K562 (cell line): ENCODE measurements at regions not wholly inside any gene's neighbourhood (a gene's known extent, or its start where the extent isn't known, plus 50 kb on each side); places are given as distances from the start of the nearest gene placed in this dataset.

Experiments used
- ATAC-seq: fragments of 200-7000 bp; cut with Tn5 transposase; 3 replicates; pipeline ENCODE4 v1.9.1; 2020; ENCODE audit warnings: moderate library complexity
- BruUV-seq: library from RNA; stranded (reverse); fragments of 400-500 nt; replicated peaks from 2 replicates; lab custom pipeline; 2021; lab: Mats Ljungman, UMichigan
- CTCF ChIA-PET: fragments of 300-600 bp; formaldehyde crosslinking; extraction: SDS; loops from one replicate; lab custom pipeline; 2021; ENCODE audit warnings: low intra/inter-chr PET ratio; lab: Yijun Ruan, JAX
- POLR2A ChIA-PET: fragments of 300-600, 350-650 bp; sonication (Branson Sonifier 250); formaldehyde crosslinking; extraction: SDS; loops from one replicate; lab custom pipeline; 2021; ENCODE audit warnings: antibody characterized with exemption, inconsistent platforms; lab: Yijun Ruan, JAX
- DNase-seq, 4 experiments: peaks; one replicate each; pipeline versions ENCODE4 v3.0.0 to v3.0.0-alpha.2; 2011 to 2018; ENCODE audit warnings: low spot score in 3 of 4, mixed read lengths in 3 of 4; ENCODE audit errors: extremely low read depth in 1 of 4
- FAIRE-seq: peaks from 2 replicates; lab custom pipeline; 2011; peaks lifted over from hg19 to GRCh38; lab: Jason Lieb, UNC
- H2AFZ ChIP-seq: 2 replicates; pipeline ENCODE4 v1.6.0; 2011; ENCODE audit warnings: low read depth, low read length, control low read depth, inconsistent platforms
- H3K27ac ChIP-seq: fragments of 200-600 bp; 3 replicates; pipeline ENCODE4 v1.8.0; 2011; ENCODE audit warnings: low read depth, mild to moderate bottlenecking, control low read depth, inconsistent platforms, low read length, moderate library complexity, mixed read lengths; ENCODE audit errors: extremely low read depth
- H3K27me3 ChIP-seq, 2 experiments: fragments of 300-600 bp in 1 of 2; 2 replicates in 1 of 2; 3 replicates in 1 of 2; pipeline versions ENCODE4 v1.6.0 to v1.8.0; 2011; ENCODE audit warnings: inconsistent platforms in 2 of 2, low read length in 2 of 2, mild to moderate bottlenecking in 1 of 2, mixed read lengths in 1 of 2, moderate library complexity in 1 of 2; ENCODE audit not compliant: control insufficient read depth in 2 of 2, insufficient read depth in 2 of 2
- H3K36me3 ChIP-seq: fragments of 300-600 bp; 3 replicates; pipeline ENCODE4 v1.8.0; 2011; ENCODE audit warnings: mild to moderate bottlenecking, low read length, inconsistent platforms; ENCODE audit not compliant: control insufficient read depth, insufficient read depth
- H3K4me1 ChIP-seq, 2 experiments: fragments of 200-600 bp in 1 of 2; replicated peaks in 1 of 2; 2 replicates in 1 of 2; 3 replicates in 1 of 2; pipeline versions ENCODE4 v1.5.1 to v1.8.0; 2011; ENCODE audit warnings: inconsistent platforms in 2 of 2, low read length in 2 of 2, mild to moderate bottlenecking in 1 of 2, mixed read lengths in 1 of 2, moderate library complexity in 1 of 2; ENCODE audit not compliant: control insufficient read depth in 2 of 2, insufficient read depth in 2 of 2
- H3K4me2 ChIP-seq: 2 replicates; pipeline ENCODE4 v1.6.1; 2011; ENCODE audit warnings: low read length, control low read depth, inconsistent platforms, mixed read lengths; ENCODE audit not compliant: insufficient read depth
- H3K4me3 ChIP-seq: fragments of 200-600 bp; sonication (generic), shearing (Covaris generic); 2 replicates; pipeline ENCODE4 v1.5.1; 2016; ENCODE audit warnings: control low read depth, inconsistent platforms
- H3K79me2 ChIP-seq: fragments of 200-600 bp; 3 replicates; pipeline ENCODE4 v1.8.0; 2011; ENCODE audit warnings: low read length, inconsistent platforms; ENCODE audit not compliant: control insufficient read depth, insufficient read depth
- H3K9ac ChIP-seq, 2 experiments: 2 replicates each; pipeline versions ENCODE4 v1.6.0 to v1.6.1; 2011; ENCODE audit warnings: low read depth in 2 of 2, low read length in 2 of 2, control low read depth in 1 of 2, inconsistent platforms in 1 of 2, mild to moderate bottlenecking in 1 of 2, mixed read lengths in 1 of 2; ENCODE audit not compliant: insufficient read depth in 1 of 2
- H3K9me1 ChIP-seq: one replicate; pipeline ENCODE4 v1.6.0; 2011; ENCODE audit warnings: inconsistent platforms, mild to moderate bottlenecking, low read length, moderate library complexity; ENCODE audit not compliant: control insufficient read depth, insufficient read depth
- H3K9me3 ChIP-seq: replicated peaks from 2 replicates; pipeline ENCODE4 v1.5.1; 2011; ENCODE audit warnings: low read depth, low read length, inconsistent platforms; ENCODE audit not compliant: control insufficient read depth, insufficient read depth
- H4K20me1 ChIP-seq: replicated peaks from 2 replicates; pipeline ENCODE4 v1.6.1; 2011; ENCODE audit warnings: low read length, inconsistent platforms, mixed read lengths; ENCODE audit not compliant: control insufficient read depth, insufficient read depth
- ARID3A ChIP-seq: IDR thresholded peaks from 2 replicates; pipeline ENCODE4 v1.6.1; 2012; ENCODE audit warnings: low read depth, low read length, improper control_type of control experiment, borderline replicate concordance
- BCOR ChIP-seq: fragments of 450-650 bp; IDR thresholded peaks from 2 replicates; pipeline ENCODE4 v1.6.1; 2016
- CBX1 ChIP-seq: sonication (generic); IDR thresholded peaks from 2 replicates; pipeline ENCODE4 v1.6.1; 2016; ENCODE audit warnings: antibody characterized with exemption, low read depth, mild to moderate bottlenecking
- CHAMP1 ChIP-seq: fragments of 450-650 bp; IDR thresholded peaks from 2 replicates; pipeline ENCODE4 v1.6.1; 2016; ENCODE audit warnings: mild to moderate bottlenecking
- MXI1 ChIP-seq: IDR thresholded peaks from 2 replicates; pipeline ENCODE4 v1.6.1; 2011; ENCODE audit warnings: low read depth, mild to moderate bottlenecking, improper control_type of control experiment, low read length
- SAFB2 ChIP-seq: fragments of 200-400 bp; formaldehyde crosslinking; IDR thresholded peaks from 2 replicates; pipeline ENCODE4 v1.6.1; 2018; ENCODE audit warnings: borderline replicate concordance, low read length, low read depth, moderate library complexity; ENCODE audit not compliant: severe bottlenecking
- SMARCA4 ChIP-seq: fragments of 450-650 bp; IDR thresholded peaks from 2 replicates; pipeline ENCODE4 v1.6.1; 2016
- UBTF ChIP-seq, 2 experiments: IDR thresholded peaks; 2 replicates each; pipeline ENCODE4 v1.6.1; 2012; ENCODE audit warnings: improper control_type of control experiment in 2 of 2, low read depth in 2 of 2, low read length in 2 of 2, borderline replicate concordance in 1 of 2
- WHSC1 ChIP-seq: IDR thresholded peaks from one replicate; pipeline ENCODE4 v1.6.1; 2012; ENCODE audit warnings: low read length, control low read depth, inconsistent platforms
- ZNF445 ChIP-seq: fragments of 250-450 bp; sonication (Bioruptor Pico); IDR thresholded peaks from 2 replicates; pipeline ENCODE4 v1.4.0; 2020; ENCODE audit warnings: low read depth, mild to moderate bottlenecking, moderate library complexity
- WGBS: fragments of 100-300 bp; shearing (Covaris generic); methylation state at CpG from one replicate; pipeline ENCODE4 v1.1.6; 2016; ENCODE audit warnings: low coverage, mixed read lengths; ENCODE audit not compliant: insufficient coverage; ENCODE audit errors: missing lambda C conversion rate; 5-methylcytosine and 5-hydroxymethylcytosine counted together
- in situ Hi-C: fragments of 300-500 bp; cut with MboI; formaldehyde crosslinking; loops from 4 replicates; pipeline ENCODE4 v1.15.0; 2018; ENCODE audit warnings: inconsistent platforms, mixed read lengths
- intact Hi-C: fragments of 100-400 bp; cut with micrococcal nuclease; formaldehyde crosslinking; loops from 2 replicates; pipeline ENCODE4 v1.14.2; 2022

GRCh38 chr20:48131581-48131980, 346.3 kb upstream of the SULF2 start:
- Histone ChIP-seq H2AFZ (no peak overlapping the region), H3K9ac (no peak overlapping the region), H3K27me3 (peaks cover 0 to 4% of the 10 kb centered on the region in 2 experiments; a peak in 1 of 5 replicates), H3K27ac (no peak overlapping the region), H3K9me1 (no peaks in the 10 kb centered on the region), H3K9me3 (no peaks in the 10 kb centered on the region), H3K36me3 (no peaks in the 10 kb centered on the region), H3K4me1 (no peaks in the 10 kb centered on the region; a peak in 1 of 5 replicates), H4K20me1 (no peaks in the 10 kb centered on the region), H3K4me3 (no peak overlapping the region), H3K4me2 (no peak overlapping the region), H3K79me2 (no peaks in the 10 kb centered on the region)
- POLR2A ChIA-PET: interaction anchor here (1.1 kb wide), 1 partner anchor 10 kb away, joined by 3 read pairs; no protein-coding TSS in a partner anchor
- no peak for FAIRE-seq
- CTCF ChIA-PET: no interaction called here
- intact Hi-C loops: no loop called here
- TF ChIP-seq ZNF445 (no peak), BCOR (no peak), WHSC1 (no peak), SAFB2 (no peak), ARID3A (no peak), MXI1 (no peak), UBTF (IDR thresholded peaks at IDR 0.05; ENCODE audit: borderline replicate concordance in 1 of 2, low read depth in 2 of 2, low read length in 2 of 2) (no peak), CBX1 (no peak), SMARCA4 (no peak), CHAMP1 (no peak)
- no peak for ATAC-seq
- no peak for DNase-seq
- WGBS: 0% methylated on average over 3 of the region's 3 CpGs
- no TSS peak for BruUV-seq
- in situ Hi-C loops: no loop called here
